H9 (cell line): ENCODE measurements at regions not wholly inside any gene's neighbourhood (a gene's known extent, or its start where the extent isn't known, plus 50 kb on each side); places are given as distances from the start of the nearest gene placed in this dataset.

Experiments
- DNase-seq: peaks from one replicate; pipeline ENCODE4 v3.0.0-alpha.2; 2017
- H2AFZ ChIP-seq: one replicate; pipeline ENCODE4 v1.6.1; 2013; ENCODE audit warnings: mild to moderate bottlenecking, low read length, control low read depth, moderate library complexity
- H2AK5ac ChIP-seq: 2 replicates; pipeline ENCODE4 v1.6.1; 2013; ENCODE audit warnings: low read length, control low read depth, mixed read lengths; ENCODE audit not compliant: insufficient read length
- H2BK120ac ChIP-seq: one replicate; pipeline ENCODE4 v1.6.1; 2013; ENCODE audit warnings: low read depth, mild to moderate bottlenecking, low read length, control low read depth, inconsistent platforms; ENCODE audit not compliant: poor library complexity, severe bottlenecking
- H2BK12ac ChIP-seq: 2 replicates; pipeline ENCODE4 v1.6.1; 2013; ENCODE audit warnings: low read length, control low read depth, mixed read lengths, low read depth; ENCODE audit not compliant: insufficient read length
- H2BK15ac ChIP-seq: 2 replicates; pipeline ENCODE4 v1.6.1; 2013; ENCODE audit warnings: low read depth, low read length, control low read depth
- H2BK20ac ChIP-seq: one replicate; pipeline ENCODE4 v1.6.1; 2013; ENCODE audit warnings: low read depth, mild to moderate bottlenecking, low read length, control low read depth, inconsistent platforms; ENCODE audit not compliant: poor library complexity, severe bottlenecking
- H2BK5ac ChIP-seq: 2 replicates; pipeline ENCODE4 v1.6.1; 2013; ENCODE audit warnings: low read length, control low read depth, mixed read lengths; ENCODE audit not compliant: insufficient read length
- H3K14ac ChIP-seq: 2 replicates; pipeline ENCODE4 v1.6.1; 2013; ENCODE audit warnings: low read length, control low read depth; ENCODE audit not compliant: insufficient read depth
- H3K18ac ChIP-seq: 2 replicates; pipeline ENCODE4 v1.6.1; 2013; ENCODE audit warnings: low read depth, mild to moderate bottlenecking, mixed read lengths, low read length, control low read depth; ENCODE audit not compliant: insufficient read length
- H3K23ac ChIP-seq: 2 replicates; pipeline ENCODE4 v1.6.1; 2013; ENCODE audit warnings: low read length, control low read depth, mixed read lengths, low read depth; ENCODE audit not compliant: insufficient read length
- H3K23me2 ChIP-seq: 2 replicates; pipeline ENCODE4 v1.6.1; 2013; ENCODE audit warnings: low read depth, mild to moderate bottlenecking, mixed read lengths, low read length, control low read depth; ENCODE audit not compliant: insufficient read length, poor library complexity, severe bottlenecking
- H3K27ac ChIP-seq: 2 replicates; pipeline ENCODE4 v1.5.1; 2013; ENCODE audit warnings: low read length, control low read depth, mixed read lengths, low read depth; ENCODE audit not compliant: insufficient read length
- H3K27me3 ChIP-seq: 2 replicates; pipeline ENCODE4 v1.6.1; 2013; ENCODE audit warnings: low read length, control low read depth, inconsistent platforms; ENCODE audit not compliant: insufficient read depth
- H3K4ac ChIP-seq: 2 replicates; pipeline ENCODE4 v1.6.1; 2013; ENCODE audit warnings: low read depth, mild to moderate bottlenecking, control low read depth, inconsistent platforms, low read length, moderate library complexity
- H3K4me1 ChIP-seq: 2 replicates; pipeline ENCODE4 v1.6.1; 2013; ENCODE audit warnings: low read length, control low read depth, inconsistent platforms; ENCODE audit not compliant: insufficient read depth
- H3K4me2 ChIP-seq: 2 replicates; pipeline ENCODE4 v1.6.1; 2013; ENCODE audit warnings: low read length, control low read depth, mixed read lengths; ENCODE audit not compliant: insufficient read length, insufficient read depth
- H3K56ac ChIP-seq: 2 replicates; pipeline ENCODE4 v1.6.1; 2013; ENCODE audit warnings: low read depth, mild to moderate bottlenecking, mixed read lengths, low read length, control low read depth; ENCODE audit not compliant: insufficient read length
- H3K79me1 ChIP-seq: 2 replicates; pipeline ENCODE4 v1.6.1; 2013; ENCODE audit warnings: low read depth, mild to moderate bottlenecking, moderate library complexity, low read length, control low read depth, inconsistent platforms; ENCODE audit not compliant: insufficient read depth, poor library complexity, severe bottlenecking
- H3K79me2 ChIP-seq: 2 replicates; pipeline ENCODE4 v1.6.1; 2013; ENCODE audit warnings: low read length, control low read depth, inconsistent platforms; ENCODE audit not compliant: insufficient read depth
- H3K9ac ChIP-seq: 2 replicates; pipeline ENCODE4 v1.6.1; 2013; ENCODE audit warnings: low read length, control low read depth, mixed read lengths; ENCODE audit not compliant: insufficient read length; ENCODE audit errors: extremely low read depth
- H3K9me3 ChIP-seq: one replicate; pipeline ENCODE4 v1.6.1; 2013; ENCODE audit warnings: low read depth, low read length, inconsistent platforms; ENCODE audit not compliant: control insufficient read depth
- H3T11ph ChIP-seq: one replicate; pipeline ENCODE4 v1.6.1; 2013; ENCODE audit warnings: mild to moderate bottlenecking, low read length, control low read depth, inconsistent platforms
- H4K20me1 ChIP-seq: one replicate; pipeline ENCODE4 v1.6.1; 2013; ENCODE audit not compliant: control insufficient read depth, insufficient read length, insufficient read depth
- H4K5ac ChIP-seq: 2 replicates; pipeline ENCODE4 v1.6.1; 2013; ENCODE audit warnings: low read depth, mild to moderate bottlenecking, mixed read lengths, low read length, control low read depth; ENCODE audit not compliant: insufficient read length
- H4K8ac ChIP-seq: replicated peaks from 2 replicates; pipeline ENCODE4 v1.6.1; 2013; ENCODE audit warnings: low read length, control low read depth, mixed read lengths, low read depth; ENCODE audit not compliant: insufficient read length
- H4K91ac ChIP-seq: 2 replicates; pipeline ENCODE4 v1.6.1; 2013; ENCODE audit warnings: low read depth, mild to moderate bottlenecking, moderate library complexity, mixed read lengths, low read length, control low read depth; ENCODE audit not compliant: insufficient read length
- H3K27ac Mint-ChIP-seq, 3 experiments: 2 replicates in 2 of 3; 3 replicates in 1 of 3; pipeline ENCODE4 v1.8.0; 2020 to 2021; ENCODE audit warnings: mixed read lengths in 3 of 3, mild to moderate bottlenecking in 1 of 3, moderate library complexity in 1 of 3
- H3K27me3 Mint-ChIP-seq: 2 replicates; pipeline ENCODE4 v1.8.0; 2021; ENCODE audit warnings: low read depth, mild to moderate bottlenecking, moderate library complexity, mixed read lengths
- H3K36me3 Mint-ChIP-seq, 3 experiments: 2 replicates in 2 of 3; 3 replicates in 1 of 3; pipeline ENCODE4 v1.8.0; 2020 to 2021; ENCODE audit warnings: low read depth in 3 of 3, mixed read lengths in 3 of 3; ENCODE audit not compliant: insufficient read depth in 1 of 3
- H3K4me1 Mint-ChIP-seq, 2 experiments: 2 replicates each; pipeline ENCODE4 v1.8.0; 2020; ENCODE audit warnings: mixed read lengths in 2 of 2
- H3K4me3 Mint-ChIP-seq, 2 experiments: 2 replicates in 1 of 2; 3 replicates in 1 of 2; pipeline ENCODE4 v1.8.0; 2020 to 2021; ENCODE audit warnings: mild to moderate bottlenecking in 2 of 2, mixed read lengths in 2 of 2, moderate library complexity in 1 of 2
- H3K9me3 Mint-ChIP-seq, 2 experiments: 2 replicates in 1 of 2; 3 replicates in 1 of 2; pipeline ENCODE4 v1.8.0; 2020; ENCODE audit warnings: mild to moderate bottlenecking in 2 of 2, mixed read lengths in 2 of 2, moderate library complexity in 1 of 2
- WGBS: extraction: QIAGEN DNeasy Blood & Tissue Kit; methylation state at CpG from one replicate; pipeline ENCODE4 v1.1.7; 2013; ENCODE audit warnings: missing lambda C conversion rate, low lambda C conversion rate, mixed read lengths; ENCODE audit not compliant: insufficient read length; ENCODE audit errors: extremely low coverage; 5-methylcytosine and 5-hydroxymethylcytosine counted together
- TF ChIP-seq, protein P1 (sequence below): fragments of 200-600 bp; sonication (generic); conservative IDR thresholded peaks from 3 replicates; pipeline ENCODE4 v1.8.0; 2021; ENCODE audit warnings: antibody characterized with exemption, mild to moderate bottlenecking

GRCh38 chr5:102638316-102638715 is 116.8 kb upstream of the PAM start:
- H3K18ac ChIP-seq, result no peak overlapping the region
- no peak overlapping the region for H3K14ac ChIP-seq
- H3K36me3 Mint-ChIP-seq, result peaks cover 0 to 17% (median 9%) of the 10 kb centered on the region in 3 experiments; a peak in 3 of 7 replicates
- no peaks in the 10 kb centered on the region for H3K23me2 ChIP-seq
- no peak overlapping the region for H2BK120ac ChIP-seq
- peaks cover 3 to 7% of the 10 kb centered on the region in 2 experiments; a peak in 2 of 5 replicates for H3K9me3 Mint-ChIP-seq
- no peak overlapping the region for H3K4ac ChIP-seq
- H3T11ph ChIP-seq, result no peak overlapping the region
- H3K27me3 ChIP-seq, result no peaks in the 10 kb centered on the region
- H2BK5ac ChIP-seq, result no peak overlapping the region
- no peaks in the 10 kb centered on the region for H4K20me1 ChIP-seq
- TF ChIP-seq, protein P1, sequence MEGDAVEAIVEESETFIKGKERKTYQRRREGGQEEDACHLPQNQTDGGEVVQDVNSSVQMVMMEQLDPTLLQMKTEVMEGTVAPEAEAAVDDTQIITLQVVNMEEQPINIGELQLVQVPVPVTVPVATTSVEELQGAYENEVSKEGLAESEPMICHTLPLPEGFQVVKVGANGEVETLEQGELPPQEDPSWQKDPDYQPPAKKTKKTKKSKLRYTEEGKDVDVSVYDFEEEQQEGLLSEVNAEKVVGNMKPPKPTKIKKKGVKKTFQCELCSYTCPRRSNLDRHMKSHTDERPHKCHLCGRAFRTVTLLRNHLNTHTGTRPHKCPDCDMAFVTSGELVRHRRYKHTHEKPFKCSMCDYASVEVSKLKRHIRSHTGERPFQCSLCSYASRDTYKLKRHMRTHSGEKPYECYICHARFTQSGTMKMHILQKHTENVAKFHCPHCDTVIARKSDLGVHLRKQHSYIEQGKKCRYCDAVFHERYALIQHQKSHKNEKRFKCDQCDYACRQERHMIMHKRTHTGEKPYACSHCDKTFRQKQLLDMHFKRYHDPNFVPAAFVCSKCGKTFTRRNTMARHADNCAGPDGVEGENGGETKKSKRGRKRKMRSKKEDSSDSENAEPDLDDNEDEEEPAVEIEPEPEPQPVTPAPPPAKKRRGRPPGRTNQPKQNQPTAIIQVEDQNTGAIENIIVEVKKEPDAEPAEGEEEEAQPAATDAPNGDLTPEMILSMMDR, result no peak
- H3K9me3 ChIP-seq, result no peaks in the 10 kb centered on the region
- H4K91ac ChIP-seq, result no peak overlapping the region
- H3K4me1 Mint-ChIP-seq, result peaks cover 0 to 5% of the 10 kb centered on the region in 2 experiments; a peak in 2 of 4 replicates
- no peak overlapping the region for H2BK12ac ChIP-seq
- no peak overlapping the region for H3K4me2 ChIP-seq
- no peaks in the 10 kb centered on the region for H3K27me3 Mint-ChIP-seq
- H2BK15ac ChIP-seq, result no peak overlapping the region
- H2AFZ ChIP-seq, result no peak overlapping the region
- no CpG with 5 or more reads among the region's 3 CpGs for WGBS
- DNase-seq, result no peak
- no peak overlapping the region for H3K27ac ChIP-seq
- no peak overlapping the region for H4K8ac ChIP-seq
- H3K27ac Mint-ChIP-seq, result no peak overlapping the region
- no peak overlapping the region for H3K9ac ChIP-seq
- no peak overlapping the region for H3K56ac ChIP-seq
- H3K4me3 Mint-ChIP-seq, result no peak overlapping the region
- H2BK20ac ChIP-seq, result no peak overlapping the region
- no peak overlapping the region for H3K23ac ChIP-seq
- H3K79me2 ChIP-seq, result no peaks in the 10 kb centered on the region
- no peak overlapping the region for H2AK5ac ChIP-seq
- H3K4me1 ChIP-seq, result no peaks in the 10 kb centered on the region
- no peak overlapping the region for H4K5ac ChIP-seq
- no peaks in the 10 kb centered on the region for H3K79me1 ChIP-seq
